H1 (cell line): ENCODE measurements at regions not wholly inside any gene's neighbourhood (a gene's known extent, or its start where the extent isn't known, plus 50 kb on each side); places are given as distances from the start of the nearest gene placed in this dataset.

Experiments
- CTCF ChIA-PET: fragments of 300-600 bp; sonication (Branson Sonifier 250); formaldehyde crosslinking; loops from one replicate; lab custom pipeline; 2021; ENCODE audit not compliant: partially characterized antibody; lab: Charles Lee
- POLR2A ChIA-PET: fragments of 300-600 bp; sonication (Branson Sonifier 250); formaldehyde crosslinking; loops from one replicate; lab custom pipeline; 2021; ENCODE audit warnings: inconsistent platforms; ENCODE audit not compliant: partially characterized antibody; lab: Charles Lee
- DNase-seq, 2 experiments: peaks; one replicate each; pipeline versions ENCODE4 v3.0.0 to v3.0.0-alpha.2; 2010 to 2022; ENCODE audit warnings: low spot score in 2 of 2, low read depth in 1 of 2, mixed read lengths in 1 of 2
- FAIRE-seq: peaks from 2 replicates; lab custom pipeline; 2011; peaks lifted over from hg19 to GRCh38; lab: Jason Lieb, UNC
- H2AFZ ChIP-seq: 2 replicates; pipeline ENCODE4 v1.8.1; 2012; ENCODE audit warnings: low read length, inconsistent platforms
- H2AK5ac ChIP-seq: 2 replicates; pipeline ENCODE4 v1.6.1; 2013; ENCODE audit warnings: low read depth, low read length
- H2BK120ac ChIP-seq: replicated peaks from 2 replicates; pipeline ENCODE3; 2013; ENCODE audit warnings: low read depth, low read length, inconsistent platforms
- H2BK12ac ChIP-seq: 2 replicates; pipeline ENCODE4 v1.6.1; 2013; ENCODE audit warnings: low read depth, low read length
- H2BK15ac ChIP-seq: 2 replicates; pipeline ENCODE4 v1.6.1; 2013; ENCODE audit warnings: low read length
- H2BK20ac ChIP-seq: 2 replicates; pipeline ENCODE4 v1.6.1; 2013; ENCODE audit warnings: low read length
- H2BK5ac ChIP-seq: 2 replicates; pipeline ENCODE4 v1.6.1; 2013; ENCODE audit warnings: low read depth, low read length
- H3K14ac ChIP-seq: 2 replicates; pipeline ENCODE4 v1.6.1; 2013; ENCODE audit warnings: inconsistent platforms; ENCODE audit not compliant: insufficient read length
- H3K18ac ChIP-seq: 2 replicates; pipeline ENCODE4 v1.6.1; 2013; ENCODE audit warnings: low read length; ENCODE audit errors: extremely low read depth
- H3K23ac ChIP-seq: 2 replicates; pipeline ENCODE4 v1.6.1; 2013; ENCODE audit warnings: inconsistent platforms; ENCODE audit not compliant: insufficient read length
- H3K23me2 ChIP-seq: 2 replicates; pipeline ENCODE4 v1.6.1; 2013; ENCODE audit warnings: low read depth, low read length
- H3K27ac ChIP-seq: 2 replicates; pipeline ENCODE4 v1.6.1; 2011; ENCODE audit warnings: low read depth, low read length, inconsistent platforms
- H3K27me3 ChIP-seq, 4 experiments: replicated peaks in 1 of 4; 1 replicate in 1 of 4; 2 replicates in 3 of 4; pipeline versions ENCODE4 v1.6.1 to v1.8.1; 2011 to 2013; ENCODE audit warnings: low read length in 3 of 4, mild to moderate bottlenecking in 3 of 4, inconsistent platforms in 2 of 4, mixed read lengths in 2 of 4, moderate library complexity in 1 of 4; ENCODE audit not compliant: control insufficient read depth in 3 of 4, insufficient read depth in 3 of 4; ENCODE audit errors: extremely low read depth in 1 of 4
- H3K36me3 ChIP-seq, 4 experiments: 2 replicates each; pipeline versions ENCODE4 v1.6.1 to v1.8.1; 2011 to 2013; ENCODE audit warnings: mild to moderate bottlenecking in 4 of 4, low read length in 3 of 4, moderate library complexity in 2 of 4, control low read depth in 1 of 4, inconsistent platforms in 1 of 4; ENCODE audit not compliant: insufficient read depth in 4 of 4, control insufficient read depth in 2 of 4
- H3K4ac ChIP-seq: replicated peaks from 2 replicates; pipeline ENCODE3; 2013; ENCODE audit warnings: low read length, low read depth, mixed read lengths, inconsistent platforms; ENCODE audit not compliant: insufficient read length
- H3K4me1 ChIP-seq, 4 experiments: replicated peaks in 1 of 4; 1 replicate in 1 of 4; 2 replicates in 3 of 4; pipeline versions ENCODE4 v1.6.1 to v1.8.1; 2011 to 2013; ENCODE audit warnings: low read length in 3 of 4, inconsistent platforms in 2 of 4, mixed read lengths in 1 of 4; ENCODE audit not compliant: insufficient read depth in 4 of 4, control insufficient read depth in 3 of 4
- H3K4me2 ChIP-seq, 2 experiments: 2 replicates each; pipeline versions ENCODE4 v1.6.1 to v1.8.1; 2011 to 2013; ENCODE audit warnings: low read depth in 2 of 2, low read length in 2 of 2, control low read depth in 1 of 2, inconsistent platforms in 1 of 2, mild to moderate bottlenecking in 1 of 2; ENCODE audit not compliant: insufficient read depth in 1 of 2
- H3K4me3 ChIP-seq, 4 experiments: fragments of 200-600, 300-600 bp in 1 of 4; sonication (generic), shearing (Covaris generic), sonication (Bioruptor Twin) in 1 of 4; 2 replicates each; pipeline versions ENCODE4 v1.5.1 to v1.8.1; 2011 to 2016; ENCODE audit warnings: low read length in 4 of 4, low read depth in 3 of 4, control low read depth in 2 of 4, inconsistent platforms in 2 of 4, mild to moderate bottlenecking in 2 of 4, mixed read lengths in 1 of 4, moderate library complexity in 1 of 4; ENCODE audit not compliant: insufficient read depth in 2 of 4; ENCODE audit errors: extremely low read depth in 1 of 4
- H3K56ac ChIP-seq: replicated peaks from 2 replicates; pipeline ENCODE3; 2013; ENCODE audit warnings: low read depth, mild to moderate bottlenecking, mixed read lengths, low read length, inconsistent platforms; ENCODE audit not compliant: insufficient read length
- H3K79me1 ChIP-seq: 2 replicates; pipeline ENCODE4 v1.6.1; 2013; ENCODE audit warnings: low read depth, low read length, control low read depth
- H3K79me2 ChIP-seq, 2 experiments: 2 replicates each; pipeline versions ENCODE4 v1.6.1 to v1.8.1; 2012 to 2013; ENCODE audit warnings: low read length in 2 of 2, mild to moderate bottlenecking in 2 of 2, inconsistent platforms in 1 of 2; ENCODE audit not compliant: insufficient read depth in 2 of 2, control insufficient read depth in 1 of 2
- H3K9ac ChIP-seq, 4 experiments: replicated peaks in 1 of 4; 1 replicate in 1 of 4; 2 replicates in 3 of 4; pipeline versions ENCODE4 v1.6.1 to v1.8.1; 2011 to 2013; ENCODE audit warnings: low read depth in 3 of 4, low read length in 3 of 4, control low read depth in 2 of 4, mild to moderate bottlenecking in 2 of 4, moderate library complexity in 2 of 4, inconsistent platforms in 1 of 4; ENCODE audit errors: extremely low read depth in 1 of 4
- H3K9me3 ChIP-seq, 2 experiments: 2 replicates each; pipeline versions ENCODE4 v1.6.1 to v1.8.1; 2012 to 2013; ENCODE audit warnings: mild to moderate bottlenecking in 2 of 2, moderate library complexity in 2 of 2, control low read depth in 1 of 2, inconsistent platforms in 1 of 2, low read depth in 1 of 2, low read length in 1 of 2, mixed read lengths in 1 of 2; ENCODE audit not compliant: insufficient read depth in 2 of 2
- H4K20me1 ChIP-seq, 2 experiments: replicated peaks in 1 of 2; 2 replicates each; pipeline versions ENCODE3 to v1.8.1; 2011 to 2013; ENCODE audit warnings: inconsistent platforms in 2 of 2, low read length in 2 of 2, mild to moderate bottlenecking in 1 of 2; ENCODE audit not compliant: insufficient read depth in 2 of 2, control insufficient read depth in 1 of 2
- H4K5ac ChIP-seq: 2 replicates; pipeline ENCODE4 v1.6.1; 2013; ENCODE audit warnings: low read length, low read depth, mixed read lengths, inconsistent platforms; ENCODE audit not compliant: insufficient read length
- H4K8ac ChIP-seq: 2 replicates; pipeline ENCODE4 v1.8.0; 2013; ENCODE audit warnings: mild to moderate bottlenecking, moderate library complexity, low read length, inconsistent platforms; ENCODE audit not compliant: insufficient read depth; ENCODE audit errors: extremely low read depth
- H4K91ac ChIP-seq: replicated peaks from 2 replicates; pipeline ENCODE3; 2013; ENCODE audit warnings: low read length, mixed read lengths, inconsistent platforms; ENCODE audit not compliant: insufficient read length
- CREB1 ChIP-seq: IDR thresholded peaks from 2 replicates; pipeline ENCODE4 v1.6.1; 2012; ENCODE audit warnings: inconsistent platforms
- GABPA ChIP-seq: IDR thresholded peaks from 2 replicates; pipeline ENCODE4 v1.6.1; 2011; ENCODE audit warnings: mild to moderate bottlenecking, low read length, moderate library complexity, borderline replicate concordance; ENCODE audit not compliant: insufficient read depth
- HDAC6 ChIP-seq: IDR thresholded peaks from one replicate; pipeline ENCODE4 v1.7.1; 2012; ENCODE audit warnings: low read depth, mild to moderate bottlenecking, inconsistent platforms, low read length, moderate library complexity
- PHF8 ChIP-seq: fragments of 200-600 bp; sonication (generic); conservative IDR thresholded peaks from 2 replicates; pipeline ENCODE4 v1.7.1; 2012; ENCODE audit warnings: low read depth, mild to moderate bottlenecking, inconsistent platforms, low read length, moderate library complexity
- POLR2A ChIP-seq, 2 experiments: IDR thresholded peaks; 1 replicate in 1 of 2; 2 replicates in 1 of 2; pipeline ENCODE4 v1.6.1; 2011; ENCODE audit warnings: low read depth in 2 of 2, low read length in 2 of 2, mild to moderate bottlenecking in 2 of 2; ENCODE audit errors: control extremely low read depth in 1 of 2
- POLR2AphosphoS5 ChIP-seq: IDR thresholded peaks from 2 replicates; pipeline ENCODE4 v1.6.1; 2011; ENCODE audit warnings: low read depth, low read length
- SP2 ChIP-seq: IDR thresholded peaks from 2 replicates; pipeline ENCODE4 v1.6.1; 2012; ENCODE audit warnings: mild to moderate bottlenecking, low read length, inconsistent platforms
- SUZ12 ChIP-seq: fragments of 200-600 bp; sonication (generic); IDR thresholded peaks from 2 replicates; pipeline ENCODE4 v1.6.1; 2012; ENCODE audit warnings: mild to moderate bottlenecking, inconsistent platforms, low read length, moderate library complexity, mixed read lengths
- ZNF274 ChIP-seq: IDR thresholded peaks from 2 replicates; pipeline ENCODE4 v1.7.0; 2012; ENCODE audit warnings: low read length, borderline replicate concordance; ENCODE audit errors: extremely low read depth
- WGBS, 2 experiments: shearing (Covaris generic) in 1 of 2; methylation state at CpG; one replicate each; pipeline versions ENCODE4 v1.1.6 to v1.1.7; 2013 to 2015; ENCODE audit warnings: low lambda C conversion rate in 2 of 2, mixed read lengths in 2 of 2, inconsistent platforms in 1 of 2, low coverage in 1 of 2, missing lambda C conversion rate in 1 of 2; ENCODE audit not compliant: insufficient replicate concordance in 2 of 2, insufficient coverage in 1 of 2, insufficient read length in 1 of 2; ENCODE audit errors: extremely low coverage in 1 of 2, missing lambda C conversion rate in 1 of 2; 5-methylcytosine and 5-hydroxymethylcytosine counted together

DNA sequence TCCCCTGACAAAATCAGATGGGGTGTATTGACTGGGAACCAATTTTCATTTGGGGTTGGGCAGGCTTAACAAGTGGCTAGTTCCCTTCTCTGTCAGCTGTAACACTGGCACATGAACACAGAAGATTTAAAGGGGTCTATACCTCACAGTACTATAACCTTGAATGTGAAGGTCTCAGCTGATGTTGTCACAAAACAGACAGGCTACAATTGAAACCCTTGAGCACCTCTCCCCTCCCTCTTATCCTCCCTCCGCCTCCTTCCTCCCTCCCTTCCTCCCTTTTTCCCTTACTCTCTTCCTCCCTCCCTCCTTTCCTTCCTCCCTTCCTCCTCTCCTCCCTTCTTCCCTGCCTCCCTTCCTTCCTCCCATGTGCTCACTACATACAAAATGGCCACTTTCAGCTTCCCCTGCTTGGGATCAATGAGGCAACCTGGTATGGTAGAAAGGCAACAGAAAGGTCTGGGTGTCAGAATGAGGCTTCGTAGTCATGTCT lies 262.4 kb downstream of the TTC6 start:
- FAIRE-seq, result no peak
- no peak overlapping the region for H3K9ac ChIP-seq
- WGBS, 2 experiments, result 85% methylated on average over 2 of the region's 2 CpGs; no CpG with 5 or more reads in 1 of the 2 experiments

More for the DNA sequence above, 262.4 kb downstream of the TTC6 start:
- H3K27me3 ChIP-seq, result no peaks in the 10 kb centered on the region
- H2BK120ac ChIP-seq, result no peak overlapping the region
- no peak overlapping the region for H2AK5ac ChIP-seq
- no peaks in the 10 kb centered on the region for H3K36me3 ChIP-seq
- no peaks in the 10 kb centered on the region for H4K20me1 ChIP-seq
- H2BK20ac ChIP-seq, result no peak overlapping the region
- no peak overlapping the region for H3K23ac ChIP-seq
- no peak overlapping the region for H2BK15ac ChIP-seq
- no peak overlapping the region for H3K56ac ChIP-seq
- CTCF ChIA-PET, result interaction anchor here (0.9 to 1.5 kb wide), 3 partner anchors 17 to 31 kb away, joined by 3 read pairs; no protein-coding TSS in a partner anchor
- H2BK12ac ChIP-seq, result no peak overlapping the region
- H2BK5ac ChIP-seq, result no peak overlapping the region
- H3K27ac ChIP-seq, result no peak overlapping the region
- H3K14ac ChIP-seq, result no peak overlapping the region
- DNase-seq, result no peak
- no peaks in the 10 kb centered on the region for H3K79me2 ChIP-seq
- H2AFZ ChIP-seq, result 0 out of 2 replicates have a peak overlapping the region, but pooled peaks have one; percentile 24
- no peak overlapping the region for H3K4ac ChIP-seq
- H3K9me3 ChIP-seq, result no peaks in the 10 kb centered on the region
- H3K4me1 ChIP-seq, result no peaks in the 10 kb centered on the region
- H3K4me2 ChIP-seq, result no peak overlapping the region
- H4K8ac ChIP-seq, result no peak overlapping the region
- no peak overlapping the region for H4K5ac ChIP-seq
- TF ChIP-seq ZNF274, result no peak
- no peak for TF ChIP-seq PHF8
- no peak for TF ChIP-seq SUZ12
- no peak for TF ChIP-seq SP2
- TF ChIP-seq CREB1, result no peak
- TF ChIP-seq HDAC6, result no peak
- TF ChIP-seq GABPA, result no peak
- no peak for TF ChIP-seq POLR2A (IDR thresholded peaks at IDR 0.05; ENCODE audit: control extremely low read depth in 1 of 2, low read depth in 2 of 2, low read length in 2 of 2)
- TF ChIP-seq POLR2AphosphoS5, result no peak
- TF ChIP-seq, all 59 proteins: peak for 0
- Histone ChIP-seq H4K91ac (no peak overlapping the region), H3K18ac (no peak overlapping the region), H3K79me1 (no peaks in the 10 kb centered on the region), H3K4me3 (no peak overlapping the region), H3K23me2 (no peaks in the 10 kb centered on the region; the same call in 1 of the 2 replicates)
- POLR2A ChIA-PET, result no interaction called here
